H1 (cell line): ENCODE measurements at regions not wholly inside any gene's neighbourhood (a gene's known extent, or its start where the extent isn't known, plus 50 kb on each side); places are given as distances from the start of the nearest gene placed in this dataset.

Experiments
- CTCF ChIA-PET: fragments of 300-600 bp; sonication (Branson Sonifier 250); formaldehyde crosslinking; loops from one replicate; lab custom pipeline; 2021; ENCODE audit not compliant: partially characterized antibody; lab: Charles Lee
- POLR2A ChIA-PET: fragments of 300-600 bp; sonication (Branson Sonifier 250); formaldehyde crosslinking; loops from one replicate; lab custom pipeline; 2021; ENCODE audit warnings: inconsistent platforms; ENCODE audit not compliant: partially characterized antibody; lab: Charles Lee
- DNase-seq, 2 experiments: peaks; one replicate each; pipeline versions ENCODE4 v3.0.0 to v3.0.0-alpha.2; 2010 to 2022; ENCODE audit warnings: low spot score in 2 of 2, low read depth in 1 of 2, mixed read lengths in 1 of 2
- FAIRE-seq: peaks from 2 replicates; lab custom pipeline; 2011; peaks lifted over from hg19 to GRCh38; lab: Jason Lieb, UNC
- H2AFZ ChIP-seq: 2 replicates; pipeline ENCODE4 v1.8.1; 2012; ENCODE audit warnings: low read length, inconsistent platforms
- H2AK5ac ChIP-seq: 2 replicates; pipeline ENCODE4 v1.6.1; 2013; ENCODE audit warnings: low read depth, low read length
- H2BK120ac ChIP-seq: replicated peaks from 2 replicates; pipeline ENCODE3; 2013; ENCODE audit warnings: low read depth, low read length, inconsistent platforms
- H2BK12ac ChIP-seq: 2 replicates; pipeline ENCODE4 v1.6.1; 2013; ENCODE audit warnings: low read depth, low read length
- H2BK15ac ChIP-seq: 2 replicates; pipeline ENCODE4 v1.6.1; 2013; ENCODE audit warnings: low read length
- H2BK20ac ChIP-seq: 2 replicates; pipeline ENCODE4 v1.6.1; 2013; ENCODE audit warnings: low read length
- H2BK5ac ChIP-seq: 2 replicates; pipeline ENCODE4 v1.6.1; 2013; ENCODE audit warnings: low read depth, low read length
- H3K14ac ChIP-seq: 2 replicates; pipeline ENCODE4 v1.6.1; 2013; ENCODE audit warnings: inconsistent platforms; ENCODE audit not compliant: insufficient read length
- H3K18ac ChIP-seq: 2 replicates; pipeline ENCODE4 v1.6.1; 2013; ENCODE audit warnings: low read length; ENCODE audit errors: extremely low read depth
- H3K23ac ChIP-seq: 2 replicates; pipeline ENCODE4 v1.6.1; 2013; ENCODE audit warnings: inconsistent platforms; ENCODE audit not compliant: insufficient read length
- H3K23me2 ChIP-seq: 2 replicates; pipeline ENCODE4 v1.6.1; 2013; ENCODE audit warnings: low read depth, low read length
- H3K27ac ChIP-seq: 2 replicates; pipeline ENCODE4 v1.6.1; 2011; ENCODE audit warnings: low read depth, low read length, inconsistent platforms
- H3K27me3 ChIP-seq, 4 experiments: replicated peaks in 1 of 4; 1 replicate in 1 of 4; 2 replicates in 3 of 4; pipeline versions ENCODE4 v1.6.1 to v1.8.1; 2011 to 2013; ENCODE audit warnings: low read length in 3 of 4, mild to moderate bottlenecking in 3 of 4, inconsistent platforms in 2 of 4, mixed read lengths in 2 of 4, moderate library complexity in 1 of 4; ENCODE audit not compliant: control insufficient read depth in 3 of 4, insufficient read depth in 3 of 4; ENCODE audit errors: extremely low read depth in 1 of 4
- H3K36me3 ChIP-seq, 4 experiments: 2 replicates each; pipeline versions ENCODE4 v1.6.1 to v1.8.1; 2011 to 2013; ENCODE audit warnings: mild to moderate bottlenecking in 4 of 4, low read length in 3 of 4, moderate library complexity in 2 of 4, control low read depth in 1 of 4, inconsistent platforms in 1 of 4; ENCODE audit not compliant: insufficient read depth in 4 of 4, control insufficient read depth in 2 of 4
- H3K4ac ChIP-seq: replicated peaks from 2 replicates; pipeline ENCODE3; 2013; ENCODE audit warnings: low read length, low read depth, mixed read lengths, inconsistent platforms; ENCODE audit not compliant: insufficient read length
- H3K4me1 ChIP-seq, 4 experiments: replicated peaks in 1 of 4; 1 replicate in 1 of 4; 2 replicates in 3 of 4; pipeline versions ENCODE4 v1.6.1 to v1.8.1; 2011 to 2013; ENCODE audit warnings: low read length in 3 of 4, inconsistent platforms in 2 of 4, mixed read lengths in 1 of 4; ENCODE audit not compliant: insufficient read depth in 4 of 4, control insufficient read depth in 3 of 4
- H3K4me2 ChIP-seq, 2 experiments: 2 replicates each; pipeline versions ENCODE4 v1.6.1 to v1.8.1; 2011 to 2013; ENCODE audit warnings: low read depth in 2 of 2, low read length in 2 of 2, control low read depth in 1 of 2, inconsistent platforms in 1 of 2, mild to moderate bottlenecking in 1 of 2; ENCODE audit not compliant: insufficient read depth in 1 of 2
- H3K4me3 ChIP-seq, 4 experiments: fragments of 200-600, 300-600 bp in 1 of 4; sonication (generic), shearing (Covaris generic), sonication (Bioruptor Twin) in 1 of 4; 2 replicates each; pipeline versions ENCODE4 v1.5.1 to v1.8.1; 2011 to 2016; ENCODE audit warnings: low read length in 4 of 4, low read depth in 3 of 4, control low read depth in 2 of 4, inconsistent platforms in 2 of 4, mild to moderate bottlenecking in 2 of 4, mixed read lengths in 1 of 4, moderate library complexity in 1 of 4; ENCODE audit not compliant: insufficient read depth in 2 of 4; ENCODE audit errors: extremely low read depth in 1 of 4
- H3K56ac ChIP-seq: replicated peaks from 2 replicates; pipeline ENCODE3; 2013; ENCODE audit warnings: low read depth, mild to moderate bottlenecking, mixed read lengths, low read length, inconsistent platforms; ENCODE audit not compliant: insufficient read length
- H3K79me1 ChIP-seq: 2 replicates; pipeline ENCODE4 v1.6.1; 2013; ENCODE audit warnings: low read depth, low read length, control low read depth
- H3K79me2 ChIP-seq, 2 experiments: 2 replicates each; pipeline versions ENCODE4 v1.6.1 to v1.8.1; 2012 to 2013; ENCODE audit warnings: low read length in 2 of 2, mild to moderate bottlenecking in 2 of 2, inconsistent platforms in 1 of 2; ENCODE audit not compliant: insufficient read depth in 2 of 2, control insufficient read depth in 1 of 2
- H3K9ac ChIP-seq, 4 experiments: replicated peaks in 1 of 4; 1 replicate in 1 of 4; 2 replicates in 3 of 4; pipeline versions ENCODE4 v1.6.1 to v1.8.1; 2011 to 2013; ENCODE audit warnings: low read depth in 3 of 4, low read length in 3 of 4, control low read depth in 2 of 4, mild to moderate bottlenecking in 2 of 4, moderate library complexity in 2 of 4, inconsistent platforms in 1 of 4; ENCODE audit errors: extremely low read depth in 1 of 4
- H3K9me3 ChIP-seq, 2 experiments: 2 replicates each; pipeline versions ENCODE4 v1.6.1 to v1.8.1; 2012 to 2013; ENCODE audit warnings: mild to moderate bottlenecking in 2 of 2, moderate library complexity in 2 of 2, control low read depth in 1 of 2, inconsistent platforms in 1 of 2, low read depth in 1 of 2, low read length in 1 of 2, mixed read lengths in 1 of 2; ENCODE audit not compliant: insufficient read depth in 2 of 2
- H4K20me1 ChIP-seq, 2 experiments: replicated peaks in 1 of 2; 2 replicates each; pipeline versions ENCODE3 to v1.8.1; 2011 to 2013; ENCODE audit warnings: inconsistent platforms in 2 of 2, low read length in 2 of 2, mild to moderate bottlenecking in 1 of 2; ENCODE audit not compliant: insufficient read depth in 2 of 2, control insufficient read depth in 1 of 2
- H4K5ac ChIP-seq: 2 replicates; pipeline ENCODE4 v1.6.1; 2013; ENCODE audit warnings: low read length, low read depth, mixed read lengths, inconsistent platforms; ENCODE audit not compliant: insufficient read length
- H4K8ac ChIP-seq: 2 replicates; pipeline ENCODE4 v1.8.0; 2013; ENCODE audit warnings: mild to moderate bottlenecking, moderate library complexity, low read length, inconsistent platforms; ENCODE audit not compliant: insufficient read depth; ENCODE audit errors: extremely low read depth
- H4K91ac ChIP-seq: replicated peaks from 2 replicates; pipeline ENCODE3; 2013; ENCODE audit warnings: low read length, mixed read lengths, inconsistent platforms; ENCODE audit not compliant: insufficient read length
- EGR1 ChIP-seq: IDR thresholded peaks from 2 replicates; pipeline ENCODE4 v1.6.1; 2011; ENCODE audit warnings: low read depth, low read length, borderline replicate concordance
- POLR2A ChIP-seq, 2 experiments: IDR thresholded peaks; 1 replicate in 1 of 2; 2 replicates in 1 of 2; pipeline ENCODE4 v1.6.1; 2011; ENCODE audit warnings: low read depth in 2 of 2, low read length in 2 of 2, mild to moderate bottlenecking in 2 of 2; ENCODE audit errors: control extremely low read depth in 1 of 2
- RBBP5 ChIP-seq: IDR thresholded peaks from 2 replicates; pipeline ENCODE4 v1.7.1; 2012; ENCODE audit warnings: low read depth, mild to moderate bottlenecking, inconsistent platforms, low read length, moderate library complexity, borderline replicate concordance
- WGBS, 2 experiments: shearing (Covaris generic) in 1 of 2; methylation state at CpG; one replicate each; pipeline versions ENCODE4 v1.1.6 to v1.1.7; 2013 to 2015; ENCODE audit warnings: low lambda C conversion rate in 2 of 2, mixed read lengths in 2 of 2, inconsistent platforms in 1 of 2, low coverage in 1 of 2, missing lambda C conversion rate in 1 of 2; ENCODE audit not compliant: insufficient replicate concordance in 2 of 2, insufficient coverage in 1 of 2, insufficient read length in 1 of 2; ENCODE audit errors: extremely low coverage in 1 of 2, missing lambda C conversion rate in 1 of 2; 5-methylcytosine and 5-hydroxymethylcytosine counted together

- no peak overlapping the region for H2BK20ac ChIP-seq
- H4K20me1 ChIP-seq = no peaks in the 10 kb centered on the region
- no peak overlapping the region for H2BK12ac ChIP-seq
- no peak overlapping the region for H3K4ac ChIP-seq
- no peak overlapping the region for H4K5ac ChIP-seq
- H3K36me3 ChIP-seq = no peaks in the 10 kb centered on the region
- 95% methylated on average over 4 of the region's 4 CpGs; no CpG with 5 or more reads in 1 of the 2 experiments for WGBS, 2 experiments
- FAIRE-seq (no peak), DNase-seq (no peak)
- no peak overlapping the region for H4K8ac ChIP-seq
- no peak overlapping the region for H2BK15ac ChIP-seq
- H3K18ac ChIP-seq = no peak overlapping the region
- H3K4me1 ChIP-seq = no peaks in the 10 kb centered on the region; a peak in 1 of 7 replicates
- H2AFZ ChIP-seq = no peak overlapping the region
- no peak overlapping the region for H3K4me3 ChIP-seq
- no peaks in the 10 kb centered on the region for H3K27me3 ChIP-seq
- no peak overlapping the region for H3K4me2 ChIP-seq
- H3K27ac ChIP-seq = no peak overlapping the region
- H3K23me2 ChIP-seq = no peaks in the 10 kb centered on the region
- H3K56ac ChIP-seq = no peak overlapping the region
- no peak overlapping the region for H3K9ac ChIP-seq
- H3K79me1 ChIP-seq = no peaks in the 10 kb centered on the region
- no peak overlapping the region for H3K23ac ChIP-seq
- H2AK5ac ChIP-seq = no peak overlapping the region
- H4K91ac ChIP-seq = no peak overlapping the region
- CTCF ChIA-PET = interaction anchor here (1.6 kb wide), 1 partner anchor 12 kb away, joined by 4 read pairs; no protein-coding TSS in a partner anchor
- POLR2A ChIA-PET = no interaction called here
- no peak overlapping the region for H3K14ac ChIP-seq
- H3K9me3 ChIP-seq = no peaks in the 10 kb centered on the region
- H3K79me2 ChIP-seq = no peaks in the 10 kb centered on the region
- no peak overlapping the region for H2BK120ac ChIP-seq
- no peak overlapping the region for H2BK5ac ChIP-seq
- TF ChIP-seq EGR1 (no peak), RBBP5 (no peak), POLR2A (IDR thresholded peaks at IDR 0.05; ENCODE audit: control extremely low read depth in 1 of 2, low read depth in 2 of 2, low read length in 2 of 2) (no peak)
Observed at GRCh38 chr9:107567462-107567861, 77.9 kb upstream of the KLF4 start.
